IMR-90 (cell line): ENCODE measurements at regions not wholly inside any gene's neighbourhood (a gene's known extent, or its start where the extent isn't known, plus 50 kb on each side); places are given as distances from the start of the nearest gene placed in this dataset.

ENCODE experiments used
- CEBPB ChIP-seq: IDR thresholded peaks from 2 replicates; pipeline ENCODE4 v1.6.1; 2012; ENCODE audit warnings: low read depth, low read length, improper control_type of control experiment
- CHD1 ChIP-seq: IDR thresholded peaks from 2 replicates; pipeline ENCODE4 v1.6.1; 2012; ENCODE audit warnings: low read depth, low read length, improper control_type of control experiment
- MAFK ChIP-seq: IDR thresholded peaks from 2 replicates; pipeline ENCODE4 v1.6.1; 2012; ENCODE audit warnings: low read depth, low read length, improper control_type of control experiment
- MXI1 ChIP-seq: IDR thresholded peaks from 2 replicates; pipeline ENCODE4 v1.6.1; 2012; ENCODE audit warnings: low read depth, mild to moderate bottlenecking, low read length, moderate library complexity, borderline replicate concordance
- POLR2A ChIP-seq: IDR thresholded peaks from 2 replicates; pipeline ENCODE4 v1.6.1; 2012; ENCODE audit warnings: mild to moderate bottlenecking, low read depth, low read length
- RAD21 ChIP-seq: IDR thresholded peaks from 2 replicates; pipeline ENCODE4 v1.6.1; 2012; ENCODE audit warnings: low read length, improper control_type of control experiment
- TF ChIP-seq, protein P1 (sequence below): conservative IDR thresholded peaks from 2 replicates; pipeline ENCODE4 v1.5.1; 2012; ENCODE audit warnings: mild to moderate bottlenecking, low read depth, low read length, improper control_type of control experiment
- TF ChIP-seq, protein P2 (sequence below): fragments of 150-350 bp; IDR thresholded peaks from 2 replicates; pipeline ENCODE4 v1.6.1; 2017; ENCODE audit warnings: mild to moderate bottlenecking, antibody characterized with exemption, low read length, low read depth

DNA sequence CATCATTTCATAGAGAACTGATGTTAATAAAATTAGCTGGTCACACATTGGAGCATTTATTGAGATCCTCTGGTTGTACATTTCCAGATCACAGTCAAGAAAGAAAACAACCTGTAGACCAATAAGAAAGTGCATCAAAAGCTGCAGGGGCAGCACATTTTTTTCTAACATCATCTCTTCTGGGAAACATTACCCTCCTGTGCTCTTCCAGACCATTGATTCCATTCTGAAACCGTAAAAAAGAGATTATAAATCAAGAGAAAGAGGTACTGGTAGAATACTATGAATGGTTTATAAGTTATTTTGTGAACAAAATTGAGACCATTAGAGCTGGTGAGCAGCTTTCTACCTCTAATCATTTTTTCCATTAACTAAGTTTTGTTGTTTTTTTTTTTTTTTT, 1548.2 kb upstream of the CELF4 start:
- TF ChIP-seq RAD21 (no peak), CEBPB (no peak), POLR2A (no peak), MXI1 (no peak), CHD1 (no peak), MAFK (no peak)
- TF ChIP-seq, protein P1, sequence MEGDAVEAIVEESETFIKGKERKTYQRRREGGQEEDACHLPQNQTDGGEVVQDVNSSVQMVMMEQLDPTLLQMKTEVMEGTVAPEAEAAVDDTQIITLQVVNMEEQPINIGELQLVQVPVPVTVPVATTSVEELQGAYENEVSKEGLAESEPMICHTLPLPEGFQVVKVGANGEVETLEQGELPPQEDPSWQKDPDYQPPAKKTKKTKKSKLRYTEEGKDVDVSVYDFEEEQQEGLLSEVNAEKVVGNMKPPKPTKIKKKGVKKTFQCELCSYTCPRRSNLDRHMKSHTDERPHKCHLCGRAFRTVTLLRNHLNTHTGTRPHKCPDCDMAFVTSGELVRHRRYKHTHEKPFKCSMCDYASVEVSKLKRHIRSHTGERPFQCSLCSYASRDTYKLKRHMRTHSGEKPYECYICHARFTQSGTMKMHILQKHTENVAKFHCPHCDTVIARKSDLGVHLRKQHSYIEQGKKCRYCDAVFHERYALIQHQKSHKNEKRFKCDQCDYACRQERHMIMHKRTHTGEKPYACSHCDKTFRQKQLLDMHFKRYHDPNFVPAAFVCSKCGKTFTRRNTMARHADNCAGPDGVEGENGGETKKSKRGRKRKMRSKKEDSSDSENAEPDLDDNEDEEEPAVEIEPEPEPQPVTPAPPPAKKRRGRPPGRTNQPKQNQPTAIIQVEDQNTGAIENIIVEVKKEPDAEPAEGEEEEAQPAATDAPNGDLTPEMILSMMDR: no peak
- TF ChIP-seq, protein P2, sequence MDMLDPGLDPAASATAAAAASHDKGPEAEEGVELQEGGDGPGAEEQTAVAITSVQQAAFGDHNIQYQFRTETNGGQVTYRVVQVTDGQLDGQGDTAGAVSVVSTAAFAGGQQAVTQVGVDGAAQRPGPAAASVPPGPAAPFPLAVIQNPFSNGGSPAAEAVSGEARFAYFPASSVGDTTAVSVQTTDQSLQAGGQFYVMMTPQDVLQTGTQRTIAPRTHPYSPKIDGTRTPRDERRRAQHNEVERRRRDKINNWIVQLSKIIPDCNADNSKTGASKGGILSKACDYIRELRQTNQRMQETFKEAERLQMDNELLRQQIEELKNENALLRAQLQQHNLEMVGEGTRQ: no peak
